ENCODE measurements at regions not wholly inside any gene's neighbourhood (a gene's known extent, or its start where the extent isn't known, plus 50 kb on each side); places are given as distances from the start of the nearest gene placed in this dataset.
"Not testable (repeated sequence)": the region's sequence is repeated elsewhere in the genome, so short reads cannot be mapped to it uniquely, and the experiment has no call there.

DNA sequence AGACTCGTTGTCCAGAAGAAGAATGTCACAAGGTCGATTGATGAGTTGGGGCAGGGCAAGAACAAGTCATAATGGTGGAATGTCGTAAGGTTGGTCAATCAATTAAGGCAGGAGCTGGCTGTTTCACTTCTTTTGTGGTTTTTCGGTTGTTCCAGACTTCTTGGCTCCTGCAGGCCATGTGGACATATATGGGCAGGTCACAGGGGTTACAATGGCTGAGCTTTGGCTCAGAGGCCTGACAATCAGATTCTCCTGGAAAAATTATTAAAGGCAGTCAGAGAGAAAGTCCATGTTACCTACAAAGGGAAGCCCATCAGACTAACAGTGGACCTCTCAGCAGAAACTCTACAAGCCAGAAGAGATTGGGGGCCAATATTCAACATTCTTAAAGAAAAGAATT is 785.3 kb downstream of the METTL4 start:
- not testable (repeated sequence) for H3K36me3 ChIP-seq (ENCODE audit: control insufficient read depth, insufficient read depth, low read length); H3K9ac ChIP-seq (ENCODE audit: low read length); H3K27me3 ChIP-seq (ENCODE audit: control insufficient read depth, insufficient read depth, low read length); H3K4me3 ChIP-seq (ENCODE audit: low read length); H3K4me1 ChIP-seq (ENCODE audit: control insufficient read depth, insufficient read depth, low read length); H3K9me3 ChIP-seq (ENCODE audit: control insufficient read depth, low read length)

- Histone ChIP-seq H3K27me3 (ENCODE audit: control insufficient read depth, insufficient read depth, low read length) (no peaks in the 10 kb centered on the region), H3K4me1 (ENCODE audit: control insufficient read depth, insufficient read depth, low read length) (no peaks in the 10 kb centered on the region), H3K36me3 (ENCODE audit: control insufficient read depth, insufficient read depth, low read length) (no peaks in the 10 kb centered on the region), H3K9ac (ENCODE audit: low read length) (no peak overlapping the region), H3K9me3 (ENCODE audit: control insufficient read depth, low read length) (no peaks in the 10 kb centered on the region), H3K4me3 (ENCODE audit: low read length) (no peak overlapping the region)
Measured at GRCh38 chr18:1796636-1797035, 774.7 kb downstream of the METTL4 start.

- Histone ChIP-seq H3K4me1 (ENCODE audit: control insufficient read depth, insufficient read depth, low read length) (no peaks in the 10 kb centered on the region), H3K4me3 (ENCODE audit: low read length) (no peak overlapping the region), H3K9me3 (ENCODE audit: control insufficient read depth, low read length) (no peaks in the 10 kb centered on the region), H3K9ac (ENCODE audit: low read length) (no peak overlapping the region), H3K36me3 (ENCODE audit: control insufficient read depth, insufficient read depth, low read length) (no peaks in the 10 kb centered on the region), H3K27me3 (ENCODE audit: control insufficient read depth, insufficient read depth, low read length) (no peaks in the 10 kb centered on the region)
Measured at GRCh38 chr18:1797235-1797634, 774.1 kb downstream of the METTL4 start.

DNA sequence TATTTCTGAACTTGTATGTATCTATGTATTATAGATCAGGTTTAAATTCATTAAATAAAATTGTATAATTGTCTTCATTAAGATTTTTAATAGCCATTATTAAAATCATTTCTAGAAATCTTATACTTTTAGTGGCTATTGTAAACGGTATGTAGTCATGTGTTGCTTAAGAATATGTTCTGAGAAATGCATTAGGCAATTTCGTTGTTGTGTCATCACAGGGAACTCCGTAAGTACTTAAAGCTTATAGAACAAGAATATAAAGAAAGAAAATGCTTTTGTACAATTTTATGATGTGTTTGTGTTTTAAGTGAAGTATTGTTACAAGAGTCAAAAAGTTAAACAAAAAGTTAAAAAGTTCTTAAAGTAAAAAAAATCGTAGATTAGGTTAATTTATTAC is 765.8 kb downstream of the METTL4 start:
- no peak overlapping the region for H3K9ac ChIP-seq (ENCODE audit: low read length)
- H3K4me1 ChIP-seq (ENCODE audit: control insufficient read depth, insufficient read depth, low read length), result no peaks in the 10 kb centered on the region
- H3K27me3 ChIP-seq (ENCODE audit: control insufficient read depth, insufficient read depth, low read length), result no peaks in the 10 kb centered on the region
- H3K9me3 ChIP-seq (ENCODE audit: control insufficient read depth, low read length), result no peaks in the 10 kb centered on the region
- no peak overlapping the region for H3K4me3 ChIP-seq (ENCODE audit: low read length)
- no peaks in the 10 kb centered on the region for H3K36me3 ChIP-seq (ENCODE audit: control insufficient read depth, insufficient read depth, low read length)

GRCh38 chr18:1806884-1807615 is 764.3 kb downstream of the METTL4 start:
- Histone ChIP-seq H3K9me3 (ENCODE audit: control insufficient read depth, low read length) (no peaks in the 10 kb centered on the region), H3K9ac (ENCODE audit: low read length) (no peak overlapping the region), H3K27me3 (ENCODE audit: control insufficient read depth, insufficient read depth, low read length) (no peaks in the 10 kb centered on the region), H3K4me3 (ENCODE audit: low read length) (no peak overlapping the region), H3K4me1 (ENCODE audit: control insufficient read depth, insufficient read depth, low read length) (no peaks in the 10 kb centered on the region), H3K36me3 (ENCODE audit: control insufficient read depth, insufficient read depth, low read length) (no peaks in the 10 kb centered on the region)

DNA sequence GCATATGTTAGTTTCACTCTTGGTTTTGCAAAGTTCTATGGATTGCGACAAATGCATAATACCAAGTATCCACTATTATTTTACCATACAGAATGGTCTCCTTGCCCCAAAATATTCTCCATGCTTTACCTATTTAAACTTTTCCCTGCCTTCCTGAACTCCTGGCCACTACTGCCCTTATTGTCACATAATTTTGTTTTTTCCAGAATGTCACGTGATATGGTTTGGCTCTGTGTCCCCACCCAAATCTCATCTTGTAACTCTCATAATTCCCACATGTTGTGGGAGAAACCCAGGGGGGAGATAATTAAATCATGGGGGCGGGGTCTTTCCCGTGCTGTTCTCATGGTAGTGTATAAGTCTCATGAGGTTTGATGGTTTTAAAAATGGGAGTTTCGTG is 760.0 kb downstream of the METTL4 start:
- Histone ChIP-seq H3K9ac (ENCODE audit: low read length) (no peak overlapping the region), H3K27me3 (ENCODE audit: control insufficient read depth, insufficient read depth, low read length) (no peaks in the 10 kb centered on the region), H3K4me3 (ENCODE audit: low read length) (no peak overlapping the region), H3K4me1 (ENCODE audit: control insufficient read depth, insufficient read depth, low read length) (no peaks in the 10 kb centered on the region), H3K9me3 (ENCODE audit: control insufficient read depth, low read length) (no peaks in the 10 kb centered on the region), H3K36me3 (ENCODE audit: control insufficient read depth, insufficient read depth, low read length) (no peaks in the 10 kb centered on the region)

DNA sequence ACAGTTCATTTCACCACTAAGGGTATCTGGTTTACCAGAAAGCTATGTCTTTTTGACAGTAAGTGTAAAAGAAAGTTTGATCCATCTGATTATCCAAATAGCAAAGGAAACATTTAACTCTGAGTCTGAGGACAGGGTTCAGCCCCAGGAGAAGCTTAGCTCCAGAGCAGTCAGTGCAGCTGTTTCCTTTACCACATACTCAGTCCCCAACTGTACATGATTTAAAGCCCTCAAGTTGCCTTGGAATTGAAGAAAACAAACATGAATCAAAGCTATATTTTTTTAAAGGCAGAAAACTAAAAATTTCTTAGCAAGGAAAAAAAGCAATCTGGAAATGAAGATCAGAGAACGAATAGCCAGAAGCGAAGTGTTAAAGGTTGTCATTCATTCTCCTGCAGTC is 746.0 kb downstream of the METTL4 start:
- H3K36me3 ChIP-seq (ENCODE audit: control insufficient read depth, insufficient read depth, low read length), result no peaks in the 10 kb centered on the region
- no peaks in the 10 kb centered on the region for H3K27me3 ChIP-seq (ENCODE audit: control insufficient read depth, insufficient read depth, low read length)
- H3K9ac ChIP-seq (ENCODE audit: low read length), result no peak overlapping the region
- no peak overlapping the region for H3K4me3 ChIP-seq (ENCODE audit: low read length)
- H3K9me3 ChIP-seq (ENCODE audit: control insufficient read depth, low read length), result no peaks in the 10 kb centered on the region
- H3K4me1 ChIP-seq (ENCODE audit: control insufficient read depth, insufficient read depth, low read length), result no peaks in the 10 kb centered on the region

- no peaks in the 10 kb centered on the region for H3K9me3 ChIP-seq (ENCODE audit: control insufficient read depth, low read length)
Measured at GRCh38 chr18:1840878-1841277, 730.4 kb downstream of the METTL4 start.

GRCh38 chr18:1846640-1847039 is 724.7 kb downstream of the METTL4 start:
- Histone ChIP-seq H3K4me3 (ENCODE audit: low read length) (no peak overlapping the region), H3K9ac (ENCODE audit: low read length) (no peak overlapping the region), H3K4me1 (ENCODE audit: control insufficient read depth, insufficient read depth, low read length) (no peaks in the 10 kb centered on the region), H3K36me3 (ENCODE audit: control insufficient read depth, insufficient read depth, low read length) (no peaks in the 10 kb centered on the region), H3K9me3 (ENCODE audit: control insufficient read depth, low read length) (no peaks in the 10 kb centered on the region), H3K27me3 (ENCODE audit: control insufficient read depth, insufficient read depth, low read length) (no peaks in the 10 kb centered on the region)

More at GRCh38 chr18:1840878-1841277, 730.4 kb downstream of the METTL4 start:
- Histone ChIP-seq H3K9ac (ENCODE audit: low read length) (no peak overlapping the region), H3K27me3 (ENCODE audit: control insufficient read depth, insufficient read depth, low read length) (no peaks in the 10 kb centered on the region), H3K36me3 (ENCODE audit: control insufficient read depth, insufficient read depth, low read length) (no peaks in the 10 kb centered on the region), H3K4me3 (ENCODE audit: low read length) (no peak overlapping the region), H3K4me1 (ENCODE audit: control insufficient read depth, insufficient read depth, low read length) (no peaks in the 10 kb centered on the region)

- Histone ChIP-seq H3K9ac (ENCODE audit: low read length) (no peak overlapping the region), H3K4me3 (ENCODE audit: low read length) (no peak overlapping the region), H3K27me3 (ENCODE audit: control insufficient read depth, insufficient read depth, low read length) (no peaks in the 10 kb centered on the region), H3K9me3 (ENCODE audit: control insufficient read depth, low read length) (no peaks in the 10 kb centered on the region), H3K36me3 (ENCODE audit: control insufficient read depth, insufficient read depth, low read length) (no peaks in the 10 kb centered on the region), H3K4me1 (ENCODE audit: control insufficient read depth, insufficient read depth, low read length) (no peaks in the 10 kb centered on the region)
Measured at GRCh38 chr18:1848716-1849115, 722.6 kb downstream of the METTL4 start.

DNA sequence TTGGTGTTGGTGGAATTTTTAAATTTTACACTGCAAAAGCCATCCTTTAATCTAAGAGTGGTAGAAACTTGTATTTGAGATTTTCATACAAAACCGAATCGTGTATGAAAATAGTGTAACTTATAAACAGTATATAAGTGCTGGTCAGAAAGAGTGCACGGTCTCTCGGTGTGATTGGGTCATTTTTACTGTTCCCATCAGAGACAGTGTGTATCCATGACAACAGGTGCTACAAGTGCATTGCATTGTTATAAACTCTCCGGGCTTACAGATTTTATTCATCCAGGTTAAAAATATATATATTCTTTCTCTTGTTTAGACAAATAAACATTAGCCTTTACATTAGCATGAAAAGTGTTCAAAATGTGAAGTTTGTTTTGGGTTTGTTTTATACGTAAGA is 721.9 kb downstream of the METTL4 start:
- Histone ChIP-seq H3K27me3 (ENCODE audit: control insufficient read depth, insufficient read depth, low read length) (no peaks in the 10 kb centered on the region), H3K4me3 (ENCODE audit: low read length) (no peak overlapping the region), H3K4me1 (ENCODE audit: control insufficient read depth, insufficient read depth, low read length) (no peaks in the 10 kb centered on the region), H3K36me3 (ENCODE audit: control insufficient read depth, insufficient read depth, low read length) (no peaks in the 10 kb centered on the region), H3K9ac (ENCODE audit: low read length) (no peak overlapping the region), H3K9me3 (ENCODE audit: control insufficient read depth, low read length) (no peaks in the 10 kb centered on the region)

DNA sequence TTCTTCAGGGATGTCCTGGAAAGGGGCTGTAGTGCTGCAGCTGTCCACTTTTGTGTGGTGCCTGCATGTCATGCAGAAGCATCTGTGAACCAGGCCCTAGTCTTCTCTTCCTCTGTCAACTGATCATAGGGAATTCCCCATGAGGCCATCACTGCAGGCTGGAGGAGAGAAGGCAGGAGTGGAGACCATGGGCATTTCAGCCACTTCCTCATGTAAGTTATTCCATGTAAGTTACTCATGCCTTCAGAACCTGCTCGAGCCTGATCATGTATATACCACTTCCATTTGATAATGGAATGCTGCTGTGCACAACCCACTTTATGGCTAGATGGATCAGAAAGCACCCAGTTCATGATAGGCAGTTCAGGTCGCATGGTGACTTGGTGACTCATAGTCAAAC is 714.0 kb downstream of the METTL4 start:
- H3K9me3 ChIP-seq (ENCODE audit: control insufficient read depth, low read length); H3K27me3 ChIP-seq (ENCODE audit: control insufficient read depth, insufficient read depth, low read length); H3K36me3 ChIP-seq (ENCODE audit: control insufficient read depth, insufficient read depth, low read length); H3K9ac ChIP-seq (ENCODE audit: low read length); H3K4me3 ChIP-seq (ENCODE audit: low read length); H3K4me1 ChIP-seq (ENCODE audit: control insufficient read depth, insufficient read depth, low read length): not testable (repeated sequence)

DNA sequence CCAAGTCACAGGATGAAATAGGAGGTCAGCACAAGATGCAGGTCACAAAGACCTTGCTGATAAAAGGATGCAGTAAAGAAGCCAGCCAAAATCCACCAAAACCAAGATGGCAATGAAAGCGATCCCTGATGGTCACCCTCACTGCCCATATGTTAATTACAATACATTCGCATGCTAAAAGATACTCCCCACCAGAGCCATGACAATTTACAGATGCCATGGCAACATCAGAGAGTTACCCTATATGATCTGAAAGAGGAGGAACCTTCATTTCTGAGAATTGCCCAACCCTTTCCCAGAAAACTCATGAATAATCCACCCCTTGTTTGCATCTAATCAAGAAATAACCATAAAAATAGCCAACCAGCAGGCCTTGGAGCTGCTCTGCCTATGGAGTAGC is 709.8 kb downstream of the METTL4 start:
- H3K4me3 ChIP-seq (ENCODE audit: low read length), result no peak overlapping the region
- H3K27me3 ChIP-seq (ENCODE audit: control insufficient read depth, insufficient read depth, low read length), result no peaks in the 10 kb centered on the region
- H3K9me3 ChIP-seq (ENCODE audit: control insufficient read depth, low read length), result no peaks in the 10 kb centered on the region
- no peak overlapping the region for H3K9ac ChIP-seq (ENCODE audit: low read length)
- no peaks in the 10 kb centered on the region for H3K4me1 ChIP-seq (ENCODE audit: control insufficient read depth, insufficient read depth, low read length)
- H3K36me3 ChIP-seq (ENCODE audit: control insufficient read depth, insufficient read depth, low read length), result no peaks in the 10 kb centered on the region
